Myocyte (in vitro differentiated cells): ENCODE measurements at regions not wholly inside any gene's neighbourhood (a gene's known extent, or its start where the extent isn't known, plus 50 kb on each side); places are given as distances from the start of the nearest gene placed in this dataset.
"Not testable (repeated sequence)": the region's sequence is repeated elsewhere in the genome, so short reads cannot be mapped to it uniquely, and the experiment has no call there.

Source experiments
- DNase-seq: peaks from one replicate; pipeline ENCODE4 v3.0.0-alpha.2; 2012; ENCODE audit warnings: low read depth

DNA sequence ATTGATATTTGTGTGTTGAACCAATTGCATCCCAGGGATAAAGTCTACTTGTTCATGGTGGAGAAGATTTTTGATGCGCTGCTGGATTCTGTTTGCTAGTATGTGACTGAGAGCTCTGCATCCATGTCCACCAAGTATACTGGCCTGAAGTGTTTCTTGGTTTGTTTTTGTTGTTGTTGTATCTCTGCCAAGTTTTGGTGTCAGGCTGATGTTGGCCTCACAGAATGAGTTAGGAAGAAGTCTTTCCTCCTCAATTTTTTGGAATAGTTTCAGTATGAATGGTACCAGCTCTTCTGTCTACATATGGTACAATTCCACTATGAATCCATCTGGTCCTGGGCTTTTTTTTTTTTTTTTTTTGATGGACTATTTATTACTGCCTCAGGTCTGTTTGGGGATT, 50.9 kb upstream of the OSTN start:
- peak; percentile 29 for DNase-seq

GRCh38 chr3:191143224-191143623, 55.8 kb upstream of the OSTN start:
- DNase-seq, result no peak

DNA sequence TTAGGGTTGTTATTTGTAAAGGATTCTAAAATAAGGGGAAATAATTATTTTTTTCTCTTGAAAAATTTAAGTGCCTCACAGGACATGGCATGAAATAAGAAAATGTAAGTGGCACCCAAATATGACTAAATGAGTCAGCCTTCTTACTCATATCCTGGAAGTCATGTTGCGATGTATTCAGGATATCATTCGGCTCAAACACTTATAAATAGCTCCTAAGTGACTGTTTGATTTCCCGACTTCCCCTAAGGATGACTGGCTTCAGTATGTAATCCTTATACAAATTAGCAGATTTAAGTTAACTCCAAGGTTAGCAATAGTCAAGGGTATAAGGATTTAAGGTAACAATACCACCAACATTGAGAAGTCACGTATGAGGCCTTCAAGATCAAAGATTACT, 57.3 kb upstream of the OSTN start:
- peak; percentile 24 for DNase-seq

DNA sequence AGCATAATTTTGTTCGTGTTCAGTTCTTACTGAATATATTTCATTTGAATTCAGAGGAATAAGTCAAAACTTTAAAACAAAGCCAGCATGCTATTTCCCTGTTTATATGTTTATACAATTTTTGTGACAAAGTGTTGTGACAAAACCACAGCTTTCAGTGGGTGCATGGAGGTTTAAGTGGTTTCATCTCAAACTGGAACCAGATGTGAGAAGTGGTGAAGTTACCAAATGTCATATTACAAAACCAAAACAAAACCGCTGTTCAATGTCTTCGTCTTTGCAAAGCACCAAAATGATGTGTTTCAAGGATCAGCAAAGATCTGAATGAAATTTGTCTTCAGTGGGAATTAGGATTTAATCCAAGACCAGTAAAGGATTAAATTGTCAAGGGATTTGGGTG, 59.3 kb upstream of the OSTN start:
- no peak for DNase-seq

DNA sequence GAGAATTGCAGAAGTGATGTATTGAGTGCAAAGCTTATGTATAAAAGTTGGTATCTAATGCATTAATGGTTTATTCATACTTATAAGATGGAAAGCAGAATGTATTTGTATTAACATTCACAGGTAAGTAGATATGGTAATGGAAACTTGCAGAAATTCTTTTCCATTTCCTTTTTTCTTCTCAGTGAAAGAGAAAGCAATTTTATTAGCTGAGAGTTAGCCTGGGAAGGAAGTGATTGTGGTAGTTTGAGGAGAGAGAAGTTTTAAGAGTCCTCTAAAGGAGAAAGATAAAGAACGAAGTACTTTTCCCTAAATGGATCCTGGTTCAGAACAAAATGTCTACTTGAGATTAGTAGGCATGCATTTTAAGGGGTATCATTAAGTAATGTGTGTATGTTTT, 60.1 kb upstream of the OSTN start:
- no peak for DNase-seq

DNA sequence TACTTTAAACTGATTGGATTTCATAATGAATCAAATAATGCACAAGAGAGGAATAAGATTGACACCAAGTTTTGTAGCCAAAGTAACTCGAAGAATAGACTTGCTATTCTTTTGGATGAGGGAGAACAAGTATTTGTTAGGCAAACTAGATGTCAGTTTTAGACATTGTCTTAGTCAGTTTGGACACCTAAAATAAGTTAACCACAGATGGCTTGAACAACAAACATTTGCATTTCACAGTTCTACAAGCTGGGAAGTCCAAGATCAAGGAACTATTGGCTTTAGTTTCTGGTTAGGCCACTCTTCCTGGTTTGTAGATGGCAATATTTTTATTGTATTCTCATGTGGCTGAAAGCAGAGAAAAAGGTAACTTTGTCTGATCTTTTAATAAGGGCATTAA, 61.3 kb upstream of the OSTN start:
- DNase-seq, result no peak

DNA sequence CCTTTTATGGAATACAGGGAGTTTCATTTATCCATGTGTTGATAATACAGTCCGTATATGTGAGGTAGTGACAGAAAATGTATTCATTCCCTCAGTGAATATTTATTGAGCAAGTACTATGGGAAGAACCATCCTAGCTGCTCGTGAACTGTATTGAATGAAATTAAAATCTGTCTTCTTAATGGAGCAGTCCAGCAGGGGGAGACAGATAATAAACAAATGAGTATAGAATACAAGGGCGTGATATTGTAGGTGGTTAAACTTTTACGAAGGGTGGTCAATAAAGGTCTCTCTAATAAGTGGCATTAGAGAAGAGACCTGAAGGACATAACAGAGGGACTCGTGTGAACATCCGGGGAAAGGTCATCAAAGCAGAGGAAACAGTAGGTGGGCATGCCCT, 62.7 kb upstream of the OSTN start:
- peak; percentile 28 for DNase-seq

DNA sequence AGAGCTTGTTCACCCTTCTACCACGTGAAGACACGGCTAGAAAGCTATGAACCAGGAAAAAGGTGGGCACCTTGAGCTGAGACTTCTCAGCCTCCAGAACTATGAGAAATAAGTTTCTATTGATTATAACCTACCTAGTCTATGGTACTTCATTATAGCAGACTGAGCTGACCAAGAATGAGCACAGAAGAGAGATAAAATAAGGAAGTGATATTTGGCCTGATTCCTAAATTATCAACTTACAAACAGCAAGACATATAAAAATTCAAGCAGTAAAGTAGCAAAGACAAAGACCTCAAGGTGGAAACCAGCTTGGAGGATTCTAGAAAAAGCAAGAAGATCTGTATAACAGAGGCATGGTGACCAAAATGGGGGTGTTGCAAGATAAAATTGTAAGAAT, 63.9 kb upstream of the OSTN start:
- no peak for DNase-seq

DNA sequence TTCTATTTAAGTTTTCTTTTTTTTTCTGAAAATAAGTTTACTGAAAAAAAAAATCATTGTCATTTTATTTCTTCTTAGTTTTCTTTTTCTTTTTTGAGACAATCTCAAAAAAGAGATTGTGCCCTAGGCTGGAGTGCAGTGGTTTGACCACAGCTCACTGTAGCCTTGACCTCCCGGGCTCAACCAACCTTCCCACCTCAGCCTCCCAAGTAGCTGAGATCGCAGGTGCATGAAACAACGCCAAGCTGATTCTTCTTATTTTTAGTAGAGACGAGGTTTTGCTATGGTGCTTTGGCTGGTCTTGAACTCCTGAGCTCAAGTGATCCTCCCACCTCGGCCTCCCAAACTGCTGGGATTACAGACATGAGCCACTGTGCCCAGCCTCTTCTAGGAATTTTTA, 65.7 kb upstream of the OSTN start:
- DNase-seq, result no peak

- no peak for DNase-seq
Measured at GRCh38 chr3:191131305-191131704, 67.7 kb upstream of the OSTN start.

DNA sequence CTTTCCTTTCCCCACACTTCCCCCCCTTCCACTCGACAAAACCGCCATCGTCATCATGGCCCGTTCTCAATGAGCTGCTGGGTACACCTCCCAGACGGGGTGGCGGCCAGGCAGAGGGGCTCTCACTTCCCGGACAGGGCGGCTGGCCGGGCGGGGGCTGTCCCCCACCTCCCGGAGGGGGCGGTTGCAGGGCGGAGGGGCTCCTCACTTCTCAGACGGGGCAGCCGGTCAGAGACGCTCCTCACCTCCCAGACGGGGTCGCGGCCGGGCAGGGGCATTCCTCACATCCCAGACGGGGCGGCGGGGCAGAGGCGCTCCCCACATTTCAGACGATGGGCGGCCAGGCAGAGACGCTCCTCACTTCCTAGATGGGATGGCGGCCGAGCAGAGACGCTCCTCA, 74.2 kb upstream of the OSTN start:
- not testable (repeated sequence) for DNase-seq

DNA sequence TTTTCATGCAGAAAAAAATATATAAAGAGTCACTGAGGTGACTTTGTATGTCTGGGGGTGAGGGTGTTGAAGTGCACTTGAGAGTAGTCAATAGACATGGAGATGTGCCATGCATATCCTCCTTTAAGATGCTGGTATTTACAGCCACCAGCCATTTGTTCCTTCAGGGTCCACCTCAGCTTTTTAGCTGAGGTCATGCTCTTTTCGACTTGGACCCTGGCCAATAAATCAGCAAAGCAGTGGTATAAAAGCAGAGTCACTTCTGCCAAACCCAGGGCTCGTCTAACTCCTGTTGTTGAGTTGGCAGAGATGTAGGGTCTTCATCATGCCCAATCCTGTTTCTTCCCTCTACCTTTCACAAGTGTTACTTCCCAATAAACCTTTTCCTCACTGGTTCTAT, 75.1 kb upstream of the OSTN start:
- DNase-seq, result no peak

- DNase-seq, result no peak
Measured at GRCh38 chr3:191123231-191123630, 75.8 kb upstream of the OSTN start.

- DNase-seq, result no peak
Measured at GRCh38 chr3:191120447-191121298, 78.4 kb upstream of the OSTN start.

GRCh38 chr3:191119415-191120295, 79.4 kb upstream of the OSTN start:
- no peak for DNase-seq

DNA sequence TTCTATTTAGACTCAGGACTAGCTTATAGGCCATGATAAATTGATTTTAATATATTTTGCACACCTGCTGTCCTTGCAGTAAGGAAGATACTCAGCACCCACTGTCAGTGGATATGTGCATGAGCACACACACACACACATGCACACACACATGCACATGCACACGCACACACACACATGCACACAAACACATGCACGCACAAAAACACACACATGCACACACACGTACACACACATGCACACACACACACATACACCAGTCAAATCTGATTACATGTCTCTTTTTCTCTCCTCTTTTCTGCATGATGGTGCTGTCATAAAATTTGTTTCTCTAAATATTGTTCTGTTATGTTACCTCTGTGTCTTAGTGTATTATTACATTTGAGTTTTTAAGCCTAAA, 87.3 kb upstream of the OSTN start:
- DNase-seq, result no peak

- DNase-seq, result no peak
Measured at GRCh38 chr3:191105418-191105817, 93.6 kb upstream of the OSTN start.

DNA sequence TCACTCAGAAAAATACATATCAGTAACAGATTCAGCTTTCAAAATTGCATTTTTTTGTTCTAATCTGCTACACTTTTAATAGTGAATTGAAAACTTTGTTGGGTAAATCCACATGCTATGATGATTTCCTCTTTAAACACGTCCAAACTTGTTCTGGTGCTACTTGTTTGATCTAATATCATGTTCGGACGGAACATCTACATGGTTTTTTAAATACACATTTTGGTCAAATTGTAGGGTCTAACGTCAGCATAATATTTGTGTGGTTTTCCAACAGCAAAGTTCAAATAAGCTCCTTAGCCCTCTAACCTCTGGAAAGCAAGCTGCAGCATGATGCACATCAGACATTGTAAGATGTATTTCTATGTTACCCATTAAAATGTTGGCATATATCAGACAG, 98.5 kb upstream of the OSTN start:
- no peak for DNase-seq

DNA sequence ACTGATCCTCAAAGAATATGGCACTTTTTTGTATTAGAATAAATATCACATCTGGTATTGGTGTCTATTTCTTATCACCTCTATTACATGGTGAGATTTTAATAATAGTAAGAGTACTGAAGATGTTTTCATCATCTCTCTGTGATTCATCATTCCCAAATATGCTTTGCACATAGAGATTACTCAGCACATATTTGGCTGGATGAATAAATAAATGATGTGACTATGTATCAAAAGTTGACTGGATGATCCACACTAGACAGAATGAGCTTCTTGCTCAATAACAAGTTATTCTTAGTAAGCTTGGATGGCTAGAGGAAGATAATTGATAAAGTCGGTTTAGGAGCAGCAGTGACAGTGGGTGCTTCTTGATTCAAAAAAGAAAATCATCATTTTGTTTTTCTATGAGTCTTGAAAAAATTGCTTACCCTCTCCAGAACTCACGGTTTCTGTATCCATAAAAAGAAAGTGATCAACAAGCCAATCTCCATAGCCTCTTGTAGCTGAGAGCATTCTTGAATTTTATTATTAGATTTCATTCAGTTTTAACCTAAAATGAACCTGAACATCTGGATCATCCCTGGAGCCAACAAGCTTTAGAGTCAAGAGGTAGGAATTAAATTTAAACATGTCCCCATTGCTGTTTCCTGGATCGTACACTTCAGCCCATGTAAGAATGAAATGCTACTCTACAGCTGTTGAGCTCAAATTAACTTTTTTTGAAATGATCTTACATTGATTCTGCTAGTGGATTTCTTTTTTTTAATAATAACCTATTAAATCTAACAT, 104.8 kb upstream of the OSTN start:
- DNase-seq, result peak; percentile 47

DNA sequence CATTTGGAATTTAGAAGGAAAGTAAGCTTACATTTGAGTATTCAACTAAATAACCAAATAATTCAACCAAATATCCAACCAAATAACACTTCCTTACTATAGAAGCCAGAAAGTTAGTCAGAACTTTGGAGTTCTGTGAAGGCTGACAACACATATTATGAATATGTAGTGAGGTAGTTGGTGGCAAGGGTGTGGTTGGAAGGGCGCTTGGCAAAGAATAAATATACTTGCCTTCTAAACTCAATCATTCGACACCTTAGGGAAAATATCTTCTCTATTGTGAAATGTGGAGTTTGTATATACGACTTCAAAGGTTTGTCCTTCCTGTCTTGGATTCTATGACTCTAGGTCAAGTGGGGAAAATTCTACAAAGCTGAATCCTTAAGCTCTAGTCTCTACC, 111.7 kb upstream of the OSTN start:
- no peak for DNase-seq

- DNase-seq, result peak; percentile 61
Measured at GRCh38 chr3:191085091-191085490, 114.0 kb upstream of the OSTN start.

DNA sequence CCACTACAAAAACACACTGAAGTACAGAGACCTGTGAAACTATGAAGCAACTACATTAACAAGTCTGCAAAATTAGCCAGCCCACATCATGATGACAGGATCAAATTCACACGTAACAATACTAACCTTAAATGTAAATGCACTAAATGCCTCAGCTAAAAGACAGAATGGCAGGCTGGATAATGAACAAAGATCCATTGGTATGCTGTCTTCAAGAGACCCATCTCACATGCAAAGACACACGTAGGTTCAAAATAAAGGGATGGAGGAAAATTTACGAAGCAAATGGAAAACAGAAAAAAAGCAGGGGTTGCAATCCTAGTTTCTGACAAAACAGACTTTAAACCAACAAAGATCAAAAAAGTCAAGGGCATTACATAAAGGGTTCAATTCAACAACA, 120.1 kb upstream of the OSTN start:
- DNase-seq, result not testable (repeated sequence)
